KMS-11 (cell line): ENCODE measurements at regions not wholly inside any gene's neighbourhood (a gene's known extent, or its start where the extent isn't known, plus 50 kb on each side); places are given as distances from the start of the nearest gene placed in this dataset.

ENCODE experiments used
- H2AFZ ChIP-seq: fragments of 200-600 bp; sonication (generic); 2 replicates; pipeline ENCODE4 v1.6.1; 2016; ENCODE audit warnings: antibody characterized with exemption, mixed run types, low read depth
- H3K27ac ChIP-seq: fragments of 200-600 bp; sonication (generic); 2 replicates; pipeline ENCODE4 v1.6.1; 2016; ENCODE audit warnings: mild to moderate bottlenecking, mixed run types
- H3K27me3 ChIP-seq: fragments of 200-600 bp; sonication (generic); 2 replicates; pipeline ENCODE4 v1.6.1; 2017; ENCODE audit warnings: mild to moderate bottlenecking, low read depth, mixed run types, moderate library complexity; ENCODE audit not compliant: insufficient read depth
- H3K36me3 ChIP-seq: fragments of 200-600 bp; sonication (generic); 2 replicates; pipeline ENCODE4 v1.6.1; 2017; ENCODE audit warnings: mild to moderate bottlenecking, mixed run types; ENCODE audit not compliant: insufficient read depth
- H3K4me1 ChIP-seq: fragments of 200-600 bp; sonication (generic); 2 replicates; pipeline ENCODE4 v1.6.1; 2016; ENCODE audit warnings: mild to moderate bottlenecking, low read depth, mixed run types; ENCODE audit not compliant: poor library complexity, severe bottlenecking
- H3K4me2 ChIP-seq: fragments of 200-600 bp; sonication (generic); 2 replicates; pipeline ENCODE4 v1.7.0; 2016; ENCODE audit warnings: mild to moderate bottlenecking, mixed run types
- H3K4me3 ChIP-seq: fragments of 200-600 bp; sonication (generic); IDR thresholded peaks from 2 replicates; pipeline ENCODE4 v1.6.1; 2017; ENCODE audit warnings: low read depth, low read length, mixed read lengths; ENCODE audit not compliant: insufficient read depth
- H3K79me2 ChIP-seq: fragments of 200-600 bp; sonication (generic); 2 replicates; pipeline ENCODE4 v1.6.1; 2016; ENCODE audit warnings: low read depth, mixed run types; ENCODE audit not compliant: insufficient read depth
- H3K9ac ChIP-seq: fragments of 200-600 bp; sonication (generic); 2 replicates; pipeline ENCODE4 v1.6.1; 2016; ENCODE audit warnings: mild to moderate bottlenecking, mixed run types
- H4K20me1 ChIP-seq: fragments of 200-600 bp; sonication (generic); 2 replicates; pipeline ENCODE4 v1.6.1; 2016; ENCODE audit warnings: mild to moderate bottlenecking, mixed run types; ENCODE audit not compliant: insufficient read depth
- TF ChIP-seq, protein P1 (sequence below): fragments of 200-600 bp; sonication (generic); conservative IDR thresholded peaks from 2 replicates; pipeline ENCODE4 v1.6.1; 2017; ENCODE audit warnings: low read depth, mild to moderate bottlenecking, antibody characterized with exemption, low read length, moderate library complexity, mixed read lengths

DNA sequence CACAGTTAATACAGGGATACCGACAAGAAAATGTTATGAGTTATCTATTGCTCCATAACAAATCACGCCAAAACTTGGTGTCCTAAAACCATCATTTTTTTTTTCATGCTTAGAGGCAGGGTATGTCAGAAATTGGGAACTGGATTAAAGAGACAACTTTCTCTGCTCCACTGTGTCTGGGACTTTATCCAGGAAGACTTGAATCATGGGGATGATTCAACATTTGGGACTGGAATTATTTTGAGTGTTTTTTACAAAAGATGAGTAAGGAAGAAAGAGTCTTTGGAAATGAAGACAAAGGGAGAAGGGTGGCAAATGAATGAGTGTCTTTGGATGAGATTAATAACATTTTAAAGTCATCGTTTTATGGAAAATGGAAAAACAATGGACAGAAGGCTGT is 1883.7 kb upstream of the C9orf72 start:
- Histone ChIP-seq H3K4me1 (no peaks in the 10 kb centered on the region), H3K27ac (no peak overlapping the region), H3K9ac (no peak overlapping the region), H3K79me2 (no peaks in the 10 kb centered on the region), H2AFZ (no peak overlapping the region), H3K36me3 (no peaks in the 10 kb centered on the region), H3K4me2 (no peak overlapping the region), H4K20me1 (no peaks in the 10 kb centered on the region), H3K4me3 (no peak overlapping the region), H3K27me3 (no peaks in the 10 kb centered on the region)
- TF ChIP-seq, protein P1, sequence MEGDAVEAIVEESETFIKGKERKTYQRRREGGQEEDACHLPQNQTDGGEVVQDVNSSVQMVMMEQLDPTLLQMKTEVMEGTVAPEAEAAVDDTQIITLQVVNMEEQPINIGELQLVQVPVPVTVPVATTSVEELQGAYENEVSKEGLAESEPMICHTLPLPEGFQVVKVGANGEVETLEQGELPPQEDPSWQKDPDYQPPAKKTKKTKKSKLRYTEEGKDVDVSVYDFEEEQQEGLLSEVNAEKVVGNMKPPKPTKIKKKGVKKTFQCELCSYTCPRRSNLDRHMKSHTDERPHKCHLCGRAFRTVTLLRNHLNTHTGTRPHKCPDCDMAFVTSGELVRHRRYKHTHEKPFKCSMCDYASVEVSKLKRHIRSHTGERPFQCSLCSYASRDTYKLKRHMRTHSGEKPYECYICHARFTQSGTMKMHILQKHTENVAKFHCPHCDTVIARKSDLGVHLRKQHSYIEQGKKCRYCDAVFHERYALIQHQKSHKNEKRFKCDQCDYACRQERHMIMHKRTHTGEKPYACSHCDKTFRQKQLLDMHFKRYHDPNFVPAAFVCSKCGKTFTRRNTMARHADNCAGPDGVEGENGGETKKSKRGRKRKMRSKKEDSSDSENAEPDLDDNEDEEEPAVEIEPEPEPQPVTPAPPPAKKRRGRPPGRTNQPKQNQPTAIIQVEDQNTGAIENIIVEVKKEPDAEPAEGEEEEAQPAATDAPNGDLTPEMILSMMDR, result no peak

DNA sequence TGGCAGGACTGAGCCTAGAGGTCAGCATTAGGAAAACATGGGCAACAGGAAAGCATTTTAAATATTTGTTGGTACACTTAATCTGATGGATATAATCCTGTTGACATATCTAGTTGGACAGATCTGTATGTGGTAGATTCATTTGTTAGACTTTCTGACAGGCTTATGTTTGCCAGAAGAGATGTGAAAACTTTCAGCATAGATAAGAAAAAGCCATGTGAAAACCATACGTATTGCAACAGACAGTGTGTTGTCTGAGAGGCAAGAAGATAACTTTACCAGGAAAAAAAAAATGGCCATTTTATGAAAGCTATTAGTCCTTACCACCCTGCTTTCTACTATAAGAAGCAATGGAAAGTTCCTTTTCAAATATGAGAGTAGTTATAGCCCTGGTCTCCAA is 1902.2 kb upstream of the C9orf72 start:
- no peak overlapping the region for H3K4me2 ChIP-seq
- no peaks in the 10 kb centered on the region for H3K27me3 ChIP-seq
- no peak overlapping the region for H3K9ac ChIP-seq
- H3K36me3 ChIP-seq, result no peaks in the 10 kb centered on the region
- no peak overlapping the region for H2AFZ ChIP-seq
- TF ChIP-seq, protein P1, result no peak
- no peaks in the 10 kb centered on the region for H3K4me1 ChIP-seq
- no peak overlapping the region for H3K4me3 ChIP-seq
- H3K79me2 ChIP-seq, result no peaks in the 10 kb centered on the region
- no peaks in the 10 kb centered on the region for H4K20me1 ChIP-seq
- no peak overlapping the region for H3K27ac ChIP-seq

DNA sequence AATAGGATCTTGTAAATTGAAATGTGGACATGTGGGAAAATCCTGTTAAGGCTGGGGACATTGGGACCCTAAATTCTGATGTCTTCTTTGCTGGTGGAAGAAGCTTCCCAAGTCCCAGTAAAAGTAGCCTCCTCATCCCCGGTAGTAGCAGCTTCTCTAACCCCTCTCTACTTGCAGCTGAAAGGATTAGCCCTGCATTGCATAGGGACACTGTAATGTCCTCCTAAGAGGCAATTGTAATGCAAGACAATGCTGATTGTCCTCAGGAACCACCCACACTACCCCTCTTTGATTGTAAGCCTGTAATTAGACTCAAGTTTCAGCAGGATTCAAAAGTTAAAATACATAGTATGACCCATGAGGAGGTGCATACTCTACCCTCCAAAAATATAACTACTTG is 1938.4 kb upstream of the C9orf72 start:
- TF ChIP-seq, protein P1, result no peak
- H3K27ac ChIP-seq, result no peak overlapping the region
- H3K79me2 ChIP-seq, result no peaks in the 10 kb centered on the region
- no peak overlapping the region for H2AFZ ChIP-seq
- H3K27me3 ChIP-seq, result no peaks in the 10 kb centered on the region
- H4K20me1 ChIP-seq, result no peaks in the 10 kb centered on the region
- no peak overlapping the region for H3K4me2 ChIP-seq
- no peak overlapping the region for H3K4me3 ChIP-seq
- no peaks in the 10 kb centered on the region for H3K4me1 ChIP-seq
- no peaks in the 10 kb centered on the region for H3K36me3 ChIP-seq
- H3K9ac ChIP-seq, result no peak overlapping the region

DNA sequence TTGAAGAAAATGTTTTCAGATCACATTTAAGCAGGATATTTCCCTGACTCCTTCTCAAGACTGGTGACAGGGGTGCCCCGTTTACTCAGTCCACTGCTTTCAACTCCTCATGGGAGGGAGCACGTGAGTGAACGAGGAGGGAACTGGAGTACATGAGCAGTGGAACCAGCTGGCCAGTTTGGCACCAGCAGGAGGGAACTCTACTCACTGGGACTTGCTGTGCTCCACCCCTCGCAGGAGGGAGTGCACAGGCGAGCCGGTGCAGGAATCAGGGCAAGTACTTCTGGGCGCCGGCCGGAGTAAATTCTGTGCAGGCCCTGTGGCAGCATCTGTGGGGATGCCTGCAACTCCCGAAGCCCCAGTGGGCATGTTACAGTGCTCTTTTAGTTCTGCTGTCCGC is 1941.1 kb upstream of the C9orf72 start:
- no peaks in the 10 kb centered on the region for H3K4me1 ChIP-seq
- no peak overlapping the region for H2AFZ ChIP-seq
- no peaks in the 10 kb centered on the region for H4K20me1 ChIP-seq
- no peaks in the 10 kb centered on the region for H3K36me3 ChIP-seq
- no peaks in the 10 kb centered on the region for H3K27me3 ChIP-seq
- no peak overlapping the region for H3K4me2 ChIP-seq
- no peak overlapping the region for H3K9ac ChIP-seq
- H3K27ac ChIP-seq, result no peak overlapping the region
- TF ChIP-seq, protein P1, result no peak
- H3K4me3 ChIP-seq, result no peak overlapping the region
- no peaks in the 10 kb centered on the region for H3K79me2 ChIP-seq

DNA sequence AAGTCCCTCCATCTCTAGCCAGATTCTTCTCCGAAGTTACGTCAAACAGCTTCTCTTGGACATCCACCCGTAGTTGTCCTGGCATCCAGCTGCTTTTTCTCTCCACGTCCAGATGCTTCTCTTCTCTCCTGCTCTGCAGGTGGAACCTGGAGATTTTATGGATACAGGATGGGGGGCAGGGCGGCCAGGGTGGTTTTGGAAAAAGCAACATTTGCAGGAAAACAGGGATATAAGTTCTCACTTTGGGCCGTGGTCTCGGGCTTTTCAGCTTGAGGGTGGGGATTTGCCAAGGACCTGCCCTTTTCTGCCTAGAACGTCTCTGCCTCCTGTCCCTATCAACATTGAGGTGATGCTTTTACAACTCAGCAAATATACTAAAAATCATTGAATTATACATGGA is 1941.6 kb upstream of the C9orf72 start:
- Histone ChIP-seq H3K27me3 (no peaks in the 10 kb centered on the region), H2AFZ (no peak overlapping the region), H3K79me2 (no peaks in the 10 kb centered on the region), H3K4me1 (no peaks in the 10 kb centered on the region), H3K4me2 (no peak overlapping the region), H3K27ac (no peak overlapping the region), H3K4me3 (no peak overlapping the region), H3K9ac (no peak overlapping the region), H3K36me3 (no peaks in the 10 kb centered on the region), H4K20me1 (no peaks in the 10 kb centered on the region)
- TF ChIP-seq, protein P1, result no peak
